GM12864 (cell line): ENCODE measurements at regions not wholly inside any gene's neighbourhood (a gene's known extent, or its start where the extent isn't known, plus 50 kb on each side); places are given as distances from the start of the nearest gene placed in this dataset.

Experiments
- DNase-seq: peaks from one replicate; pipeline ENCODE4 v3.0.0-alpha.2; 2011; ENCODE audit warnings: low read depth
- H3K4me3 ChIP-seq: 2 replicates; pipeline ENCODE4 v1.5.1; 2011; ENCODE audit warnings: mild to moderate bottlenecking, low read depth, low read length, control low read depth
- TF ChIP-seq, protein P1 (sequence below): IDR thresholded peaks from 2 replicates; pipeline ENCODE4 v1.5.1; 2011; ENCODE audit warnings: low read depth, mild to moderate bottlenecking, moderate library complexity, low read length, control low read depth, inconsistent platforms; ENCODE audit errors: missing control alignments

DNA sequence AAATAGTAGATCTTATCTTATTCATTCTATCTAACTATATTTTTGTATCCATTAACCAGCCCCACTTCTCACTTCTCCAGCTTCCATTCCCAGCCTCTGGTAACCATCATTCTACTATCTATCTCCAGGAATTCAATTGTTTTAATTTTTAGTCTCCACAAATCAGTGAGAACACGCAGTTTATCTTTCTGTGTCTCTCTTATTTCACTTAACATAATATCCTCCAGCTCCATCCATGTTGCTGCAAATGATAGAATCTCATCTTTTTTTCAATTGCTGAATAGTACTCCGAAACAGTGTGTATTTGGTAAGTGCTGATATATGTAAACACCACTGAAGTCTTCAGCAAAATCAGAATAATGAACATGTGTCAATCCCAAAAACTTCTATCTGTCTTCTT is 587.2 kb upstream of the ATP2B1 start:
- TF ChIP-seq, protein P1, sequence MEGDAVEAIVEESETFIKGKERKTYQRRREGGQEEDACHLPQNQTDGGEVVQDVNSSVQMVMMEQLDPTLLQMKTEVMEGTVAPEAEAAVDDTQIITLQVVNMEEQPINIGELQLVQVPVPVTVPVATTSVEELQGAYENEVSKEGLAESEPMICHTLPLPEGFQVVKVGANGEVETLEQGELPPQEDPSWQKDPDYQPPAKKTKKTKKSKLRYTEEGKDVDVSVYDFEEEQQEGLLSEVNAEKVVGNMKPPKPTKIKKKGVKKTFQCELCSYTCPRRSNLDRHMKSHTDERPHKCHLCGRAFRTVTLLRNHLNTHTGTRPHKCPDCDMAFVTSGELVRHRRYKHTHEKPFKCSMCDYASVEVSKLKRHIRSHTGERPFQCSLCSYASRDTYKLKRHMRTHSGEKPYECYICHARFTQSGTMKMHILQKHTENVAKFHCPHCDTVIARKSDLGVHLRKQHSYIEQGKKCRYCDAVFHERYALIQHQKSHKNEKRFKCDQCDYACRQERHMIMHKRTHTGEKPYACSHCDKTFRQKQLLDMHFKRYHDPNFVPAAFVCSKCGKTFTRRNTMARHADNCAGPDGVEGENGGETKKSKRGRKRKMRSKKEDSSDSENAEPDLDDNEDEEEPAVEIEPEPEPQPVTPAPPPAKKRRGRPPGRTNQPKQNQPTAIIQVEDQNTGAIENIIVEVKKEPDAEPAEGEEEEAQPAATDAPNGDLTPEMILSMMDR = no peak
- no peak overlapping the region for H3K4me3 ChIP-seq
- no peak for DNase-seq

DNA sequence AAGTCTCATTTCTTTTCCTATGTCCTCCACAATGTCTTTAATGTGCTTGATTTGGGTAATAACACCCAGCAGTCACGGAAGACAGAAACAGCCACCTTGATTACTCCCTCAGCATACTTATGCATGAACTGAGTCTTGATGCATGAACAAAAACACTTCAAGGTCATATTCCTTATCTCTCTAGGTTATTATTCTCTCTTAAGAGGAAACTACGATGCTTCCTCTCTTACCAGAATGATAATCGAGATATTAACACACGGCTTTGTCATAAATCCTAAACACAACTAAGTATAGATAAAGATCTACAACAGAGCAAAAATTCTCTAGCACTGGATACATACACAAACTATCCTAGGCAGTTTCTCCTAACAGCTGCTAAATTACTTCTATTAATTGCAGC is 583.5 kb upstream of the ATP2B1 start:
- no peak overlapping the region for H3K4me3 ChIP-seq
- TF ChIP-seq, protein P1 = no peak
- DNase-seq = no peak

DNA sequence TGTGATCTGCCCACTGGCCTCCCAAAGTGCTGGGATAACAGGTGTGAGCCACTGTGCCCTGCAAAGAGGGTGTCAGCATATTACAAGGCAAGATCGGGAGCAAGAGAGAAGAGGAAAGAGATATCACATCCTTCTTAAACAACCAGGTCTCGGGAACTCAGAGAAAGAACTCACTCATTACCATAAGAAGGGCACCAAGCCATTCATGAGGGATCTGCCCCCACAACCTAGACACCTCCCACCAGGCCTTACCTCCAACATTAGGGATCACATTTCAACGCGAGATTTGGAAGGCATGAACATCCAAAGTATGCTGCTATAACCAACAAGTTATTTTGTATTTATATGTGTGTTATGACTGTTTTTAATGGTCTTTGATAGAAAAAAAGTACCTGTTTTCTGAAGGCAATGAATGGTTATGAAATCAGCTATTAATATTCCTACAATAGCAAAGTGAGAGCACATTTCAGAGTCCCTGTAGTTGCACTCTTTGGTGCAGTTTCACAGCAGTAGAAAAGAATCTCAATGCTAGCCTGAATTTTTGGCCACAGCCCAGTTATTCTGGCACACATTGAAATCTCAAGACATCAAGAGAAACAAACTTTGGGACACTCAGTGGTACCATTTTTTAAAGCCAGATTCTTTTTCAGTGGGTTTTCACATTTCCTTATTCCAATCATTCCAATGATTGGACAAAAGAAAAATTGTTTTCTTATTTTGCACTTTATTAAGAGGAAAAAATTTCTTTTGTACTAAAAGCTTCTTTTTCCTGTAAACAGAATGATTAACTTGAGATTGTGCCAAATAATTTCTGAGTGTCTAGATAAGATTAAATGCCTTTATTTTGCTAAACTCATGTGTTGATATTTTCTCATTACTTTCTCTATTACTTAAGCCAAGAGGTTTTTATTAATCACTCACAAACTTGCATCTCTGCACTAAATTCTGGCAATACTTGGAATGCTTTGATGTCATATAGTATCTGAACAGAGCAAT is 582.6 kb upstream of the ATP2B1 start:
- no peak overlapping the region for H3K4me3 ChIP-seq
- TF ChIP-seq, protein P1 = no peak
- DNase-seq = no peak

DNA sequence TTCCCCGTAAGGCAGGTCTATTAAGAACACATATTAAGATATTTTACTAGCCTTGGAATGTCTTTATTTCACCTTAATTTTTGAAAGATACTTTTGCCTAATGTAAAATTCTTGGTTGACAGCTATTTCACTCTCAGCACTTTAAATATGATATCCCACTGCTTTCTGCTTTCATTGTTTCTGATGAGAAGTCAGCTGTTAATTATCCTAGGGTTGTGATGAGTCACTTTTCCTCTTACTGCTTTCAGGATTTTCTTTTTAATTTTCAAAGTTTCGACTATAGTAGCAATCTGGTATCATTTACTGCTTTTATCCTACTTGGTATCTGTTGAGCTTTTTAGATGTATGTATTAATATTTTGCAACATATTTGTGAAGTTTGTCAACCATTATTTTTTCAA is 578.9 kb upstream of the ATP2B1 start:
- no peak overlapping the region for H3K4me3 ChIP-seq
- DNase-seq = no peak
- TF ChIP-seq, protein P1 = no peak

DNA sequence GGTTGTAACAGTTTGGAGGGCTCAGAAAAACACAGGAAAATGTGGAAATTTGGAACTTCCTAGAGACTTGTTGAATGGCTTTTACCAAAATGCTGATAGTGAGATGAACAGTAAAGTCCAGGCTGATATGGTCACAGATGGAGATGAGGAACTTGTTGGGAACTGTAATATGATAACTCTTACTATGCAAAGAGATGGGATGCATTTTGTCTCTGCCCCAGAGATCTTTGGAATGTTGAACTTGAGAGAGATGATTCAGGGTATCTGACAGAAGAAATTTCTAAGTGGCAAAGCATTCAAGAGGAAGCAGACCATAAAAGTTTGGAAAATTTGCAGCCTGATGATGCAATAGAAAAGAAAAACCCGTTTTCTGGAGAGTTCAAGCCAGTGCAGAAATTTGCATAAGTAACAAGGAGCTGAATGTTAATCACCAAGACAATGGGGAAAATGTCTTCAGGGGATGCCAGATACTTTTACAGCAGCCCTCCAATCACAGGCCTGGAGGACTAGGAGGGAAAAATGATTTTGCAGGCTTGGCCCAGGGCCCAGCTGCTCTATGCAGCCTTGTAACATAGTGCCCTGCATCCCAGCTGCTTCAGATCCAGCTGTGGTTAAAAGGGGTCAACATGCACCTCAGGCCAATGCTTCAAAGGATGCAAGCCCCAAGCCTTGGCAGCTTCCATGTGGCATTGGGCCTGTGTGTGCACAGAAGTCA is 572.7 kb upstream of the ATP2B1 start:
- no peak for DNase-seq
- H3K4me3 ChIP-seq = no peak overlapping the region
- TF ChIP-seq, protein P1 = no peak

DNA sequence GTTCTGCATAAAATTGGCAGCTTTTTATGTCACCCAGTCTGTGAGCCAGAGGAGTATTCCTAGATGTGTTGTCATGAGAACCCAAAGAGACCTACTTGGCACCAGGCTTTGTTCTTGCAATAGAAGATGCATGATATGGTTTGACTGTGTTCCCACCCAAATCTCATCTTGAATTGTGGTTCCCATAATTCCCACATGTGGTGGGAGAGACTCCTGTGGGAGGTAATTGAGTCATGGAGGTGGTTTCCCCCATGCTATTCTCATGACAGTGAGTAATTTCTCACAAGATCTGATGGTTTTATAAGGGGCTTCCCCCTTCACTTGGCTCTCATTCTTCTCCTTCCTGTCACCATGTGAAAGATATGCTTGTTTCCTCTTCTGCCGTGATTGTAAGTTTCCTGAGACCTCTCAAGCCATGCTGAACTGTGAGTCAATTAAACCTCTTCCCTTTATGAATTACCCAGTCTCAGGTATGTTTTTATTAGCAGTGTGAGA is 572.0 kb upstream of the ATP2B1 start:
- H3K4me3 ChIP-seq = no peak overlapping the region
- TF ChIP-seq, protein P1 = no peak
- peak; percentile 31 for DNase-seq
